SU-DHL-6 (cell line): ENCODE measurements at regions not wholly inside any gene's neighbourhood (a gene's known extent, or its start where the extent isn't known, plus 50 kb on each side); places are given as distances from the start of the nearest gene placed in this dataset.

Source experiments
- H2AFZ ChIP-seq: fragments of 200-600 bp; sonication (generic); 2 replicates; pipeline ENCODE4 v1.6.1; 2014; ENCODE audit warnings: low read depth, mild to moderate bottlenecking, moderate library complexity, mixed read lengths, antibody characterized with exemption, low read length; ENCODE audit not compliant: severe bottlenecking
- H3F3A ChIP-seq: fragments of 200-600 bp; shearing (Covaris generic); 2 replicates; pipeline ENCODE4 v1.6.0; 2016; ENCODE audit warnings: antibody characterized with exemption, mild to moderate bottlenecking; ENCODE audit not compliant: insufficient read depth
- H3K27ac ChIP-seq: fragments of 200-600 bp; sonication (generic); 2 replicates; pipeline ENCODE4 v1.5.1; 2016; ENCODE audit warnings: low read depth, mild to moderate bottlenecking, low read length, moderate library complexity, mixed read lengths
- H3K27me3 ChIP-seq: fragments of 200-600 bp; sonication (generic), shearing (Covaris generic); 2 replicates; pipeline ENCODE4 v1.6.0; 2014; ENCODE audit warnings: mild to moderate bottlenecking, low read length
- H3K36me3 ChIP-seq: fragments of 200-600 bp; sonication (generic); 2 replicates; pipeline ENCODE4 v1.6.1; 2014; ENCODE audit warnings: mild to moderate bottlenecking, low read length, mixed read lengths
- H3K4me2 ChIP-seq: fragments of 300-600, 200-600 bp; shearing (Covaris generic), sonication (generic); 2 replicates; pipeline ENCODE4 v1.6.0; 2014; ENCODE audit warnings: low read length, low read depth, mild to moderate bottlenecking; ENCODE audit not compliant: poor library complexity, severe bottlenecking
- H3K4me3 ChIP-seq: fragments of 200-600 bp; sonication (generic); 2 replicates; pipeline ENCODE4 v1.5.1; 2014; ENCODE audit warnings: antibody characterized with exemption, low read length, mild to moderate bottlenecking, mixed read lengths; ENCODE audit not compliant: insufficient read depth, poor library complexity, severe bottlenecking
- H3K79me2 ChIP-seq: fragments of 200-600 bp; sonication (generic); 2 replicates; pipeline ENCODE4 v1.6.1; 2014; ENCODE audit warnings: mild to moderate bottlenecking, low read length, moderate library complexity; ENCODE audit not compliant: insufficient read depth
- H3K9ac ChIP-seq: fragments of 200-600 bp; sonication (generic); 2 replicates; pipeline ENCODE4 v1.7.0; 2014; ENCODE audit warnings: mild to moderate bottlenecking, low read length
- H3K9me2 ChIP-seq: fragments of 200-600 bp; sonication (generic); replicated peaks from 2 replicates; pipeline ENCODE4 v1.6.1; 2014; ENCODE audit warnings: low read length; ENCODE audit not compliant: insufficient read depth
- H3K9me3 ChIP-seq: fragments of 200-600 bp; sonication (generic); 2 replicates; pipeline ENCODE4 v1.6.1; 2014; ENCODE audit warnings: low read length, mixed read lengths; ENCODE audit not compliant: insufficient read depth
- H4K20me1 ChIP-seq: fragments of 200-600 bp; sonication (generic); 2 replicates; pipeline ENCODE4 v1.6.1; 2014; ENCODE audit warnings: low read depth, mild to moderate bottlenecking, antibody characterized with exemption, low read length, moderate library complexity, mixed read lengths
- CTCF ChIP-seq: fragments of 200-600 bp; sonication (generic); IDR thresholded peaks from one replicate; pipeline ENCODE4 v1.5.1; 2017; ENCODE audit warnings: antibody characterized with exemption, mild to moderate bottlenecking, low read length, moderate library complexity; ENCODE audit not compliant: insufficient read depth, poor library complexity, severe bottlenecking
- EZH2phosphoT487 ChIP-seq: fragments of 200-600 bp; sonication (generic), shearing (Covaris generic); conservative IDR thresholded peaks from 2 replicates; pipeline ENCODE4 v1.6.1; 2018; ENCODE audit warnings: mild to moderate bottlenecking, antibody characterized with exemption, low read length, moderate library complexity, mixed read lengths

DNA sequence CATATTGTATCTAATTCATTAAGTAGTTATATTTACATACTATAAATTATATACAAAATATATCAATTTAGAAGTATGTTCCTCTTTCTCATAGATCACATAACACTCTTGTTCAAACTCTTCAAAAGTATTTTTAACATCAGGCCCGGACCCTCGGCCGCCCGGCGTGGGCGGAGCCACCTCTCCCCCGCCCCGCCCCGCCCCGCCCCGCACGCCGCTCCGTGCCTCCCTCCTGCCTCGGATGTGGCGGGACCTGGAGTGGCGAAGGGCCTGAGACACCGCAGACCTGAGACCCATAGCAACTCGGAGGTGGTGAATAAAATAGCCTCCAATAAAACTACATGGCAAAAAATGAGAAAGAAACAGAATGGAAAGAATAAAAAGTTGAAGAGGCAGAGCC lies 105.9 kb upstream of the BDNF start:
- no peak overlapping the region for H3K27ac ChIP-seq
- no peak overlapping the region for H3K4me2 ChIP-seq
- no peaks in the 10 kb centered on the region for H3K36me3 ChIP-seq
- TF ChIP-seq EZH2phosphoT487 (no peak), CTCF (no peak)
- no peaks in the 10 kb centered on the region for H3F3A ChIP-seq
- no peak overlapping the region for H3K9ac ChIP-seq
- H3K79me2 ChIP-seq = no peaks in the 10 kb centered on the region
- H3K27me3 ChIP-seq = no peaks in the 10 kb centered on the region
- H3K9me2 ChIP-seq = no peaks in the 10 kb centered on the region
- no peaks in the 10 kb centered on the region for H4K20me1 ChIP-seq
- H3K9me3 ChIP-seq = no peaks in the 10 kb centered on the region
- no peak overlapping the region for H3K4me3 ChIP-seq
- H2AFZ ChIP-seq = no peak overlapping the region

DNA sequence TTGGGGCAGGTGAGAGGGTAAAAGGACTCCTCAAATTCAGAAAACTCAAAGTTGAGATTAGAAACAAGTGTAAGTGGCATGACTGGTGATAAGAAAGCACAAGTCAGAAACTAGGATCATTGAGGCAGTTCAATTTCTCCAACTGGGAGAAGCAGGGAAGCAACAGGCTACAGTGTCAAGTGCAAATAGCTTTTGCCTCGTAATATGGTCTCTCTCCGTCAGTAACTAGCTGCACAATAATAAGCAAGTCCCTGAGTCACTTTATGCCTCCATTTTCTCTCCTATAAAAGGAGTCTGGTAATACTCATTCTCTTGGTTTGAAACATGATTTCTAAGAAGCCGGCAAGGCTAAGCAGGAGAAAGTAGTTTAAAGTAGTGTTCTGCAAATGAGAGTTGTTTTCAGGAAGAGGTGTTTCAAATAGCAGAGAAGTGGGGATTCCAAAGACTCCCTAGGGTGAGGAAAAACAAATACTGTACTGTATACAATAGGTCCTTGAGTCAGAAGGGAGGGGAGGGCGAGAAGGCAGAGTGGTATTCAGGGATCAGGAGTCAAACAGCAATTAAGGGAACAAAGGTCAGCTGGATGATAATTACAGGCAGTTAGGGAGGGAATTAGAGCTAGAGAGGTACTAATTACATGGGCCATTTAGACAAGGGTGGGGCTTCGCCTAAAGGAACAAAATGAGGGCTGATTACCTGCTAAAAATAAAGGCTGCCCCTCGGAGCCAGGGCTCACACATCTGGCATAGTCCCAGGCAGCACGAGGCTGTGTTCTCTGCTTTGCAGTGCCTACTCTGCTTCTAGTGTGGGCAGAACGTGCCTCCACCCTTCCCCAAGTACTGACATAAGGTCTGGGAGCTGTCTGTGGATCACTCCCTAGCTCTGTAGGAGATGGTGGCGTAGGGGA lies 96.0 kb upstream of the BDNF start:
- H3K4me3 ChIP-seq = no peak overlapping the region
- H4K20me1 ChIP-seq = no peaks in the 10 kb centered on the region
- H3K4me2 ChIP-seq = no peak overlapping the region
- H3K79me2 ChIP-seq = no peaks in the 10 kb centered on the region
- no peak overlapping the region for H3K27ac ChIP-seq
- H3K36me3 ChIP-seq = no peaks in the 10 kb centered on the region
- TF ChIP-seq EZH2phosphoT487 (no peak), CTCF (no peak)
- 0 out of 2 replicates have a peak, but pooled peaks cover 4% of the 10 kb centered on the region for H3K9me2 ChIP-seq
- no peaks in the 10 kb centered on the region for H3K27me3 ChIP-seq
- no peaks in the 10 kb centered on the region for H3K9me3 ChIP-seq
- H3F3A ChIP-seq = no peaks in the 10 kb centered on the region
- H3K9ac ChIP-seq = no peak overlapping the region
- H2AFZ ChIP-seq = no peak overlapping the region

GRCh38 chr11:27786864-27787263 lies 86.6 kb upstream of the BDNF start:
- no peak overlapping the region for H3K4me3 ChIP-seq
- no peaks in the 10 kb centered on the region for H4K20me1 ChIP-seq
- no peak overlapping the region for H3K27ac ChIP-seq
- H3K27me3 ChIP-seq = no peaks in the 10 kb centered on the region
- H3F3A ChIP-seq = no peaks in the 10 kb centered on the region
- TF ChIP-seq CTCF = no peak
- TF ChIP-seq EZH2phosphoT487 = no peak
- H3K9me2 ChIP-seq = no peaks in the 10 kb centered on the region
- no peak overlapping the region for H3K4me2 ChIP-seq
- no peak overlapping the region for H2AFZ ChIP-seq
- no peaks in the 10 kb centered on the region for H3K36me3 ChIP-seq
- no peaks in the 10 kb centered on the region for H3K79me2 ChIP-seq
- H3K9me3 ChIP-seq = no peaks in the 10 kb centered on the region
- H3K9ac ChIP-seq = no peak overlapping the region
